HG02852 (cell line): ENCODE measurements at regions not wholly inside any gene's neighbourhood (a gene's known extent, or its start where the extent isn't known, plus 50 kb on each side); places are given as distances from the start of the nearest gene placed in this dataset.
"Not testable (repeated sequence)": the region's sequence is repeated elsewhere in the genome, so short reads cannot be mapped to it uniquely, and the experiment has no call there.

ENCODE experiments used
- ATAC-seq: cut with Tn5 transposase; IDR thresholded peaks from one replicate; pipeline ENCODE4 v1.9.1; 2021; ENCODE audit warnings: mild to moderate bottlenecking, moderate library complexity; ENCODE audit not compliant: unreplicated experiment

- no peak for ATAC-seq
Measured at GRCh38 chr2:140178234-140178633, 1398.0 kb upstream of the NXPH2 start.

DNA sequence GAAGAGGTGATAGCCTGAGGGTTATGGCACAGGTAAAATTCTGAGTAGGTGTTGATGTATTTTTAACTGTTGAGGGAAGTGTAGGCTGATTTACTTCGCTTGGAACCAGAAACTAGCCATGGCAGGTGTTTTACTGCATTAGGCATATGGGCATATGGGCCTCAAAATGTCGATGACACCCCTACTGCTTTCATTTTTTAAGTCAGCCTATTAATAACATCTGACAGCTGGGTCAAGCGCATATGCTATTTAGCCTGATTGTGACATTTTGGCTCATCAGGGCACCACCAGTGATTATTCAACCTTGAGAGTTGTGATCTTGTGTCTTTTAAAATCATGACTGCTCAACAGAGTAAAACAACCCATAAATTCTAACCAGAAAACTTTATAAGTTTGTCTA is 1396.9 kb upstream of the NXPH2 start:
- no peak for ATAC-seq

DNA sequence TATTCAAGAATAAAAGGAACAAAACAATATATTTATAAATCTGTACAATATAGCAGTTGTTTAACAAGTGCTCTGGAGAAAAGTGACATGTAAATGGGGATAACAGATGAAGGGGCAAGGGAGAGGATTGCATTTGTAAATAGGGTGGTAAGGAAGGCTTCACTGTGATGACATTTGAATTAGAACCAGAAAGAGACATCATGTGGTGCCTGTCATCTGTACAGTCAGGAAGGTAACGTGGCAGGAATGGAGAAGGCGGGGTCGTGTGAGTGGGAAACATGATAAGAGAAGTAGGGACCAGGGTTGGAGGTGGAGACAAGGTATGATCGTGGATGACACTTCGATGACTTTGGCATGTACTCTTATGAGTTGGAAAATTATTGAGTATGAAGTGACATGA is 1393.6 kb upstream of the NXPH2 start:
- no peak for ATAC-seq

DNA sequence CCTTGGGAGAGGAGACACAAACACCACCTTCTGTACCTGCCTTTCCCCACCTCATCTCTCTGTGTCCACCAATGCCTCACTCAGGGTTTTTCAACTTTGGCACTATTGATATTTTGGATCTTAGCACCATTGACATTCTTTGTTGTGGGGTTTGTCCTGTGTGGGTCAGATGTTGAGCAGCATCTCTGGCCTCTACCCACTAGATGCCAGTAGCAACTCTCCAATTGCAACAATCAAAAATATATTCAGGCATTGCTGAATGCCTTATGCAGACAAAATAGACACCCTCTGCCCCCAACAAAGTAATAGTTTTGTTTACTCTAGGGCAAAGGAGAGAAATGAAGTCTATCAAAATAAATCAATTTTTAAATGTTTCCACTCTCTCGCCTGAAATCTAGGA is 1384.3 kb upstream of the NXPH2 start:
- no peak for ATAC-seq

- ATAC-seq, result no peak
Measured at GRCh38 chr2:140158259-140158658, 1378.1 kb upstream of the NXPH2 start.

DNA sequence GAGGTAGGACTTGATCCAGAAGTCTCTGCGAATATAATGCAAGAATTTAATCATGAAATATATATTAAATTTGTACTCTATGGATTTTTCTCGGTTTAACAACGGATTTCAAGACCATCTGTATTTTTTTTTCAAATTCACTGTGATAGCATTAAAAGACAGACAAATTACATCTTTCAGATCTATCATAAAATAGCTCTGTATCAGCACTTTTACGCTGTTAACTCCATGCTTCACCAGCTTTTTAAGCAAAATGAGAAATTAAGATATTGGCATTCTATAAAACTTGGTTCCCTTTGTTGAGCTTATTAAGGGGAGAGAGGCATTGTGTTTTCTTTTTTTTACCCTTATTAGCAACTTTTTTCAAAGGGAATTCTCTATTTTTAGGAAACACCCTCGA is 1377.6 kb upstream of the NXPH2 start:
- no peak for ATAC-seq

DNA sequence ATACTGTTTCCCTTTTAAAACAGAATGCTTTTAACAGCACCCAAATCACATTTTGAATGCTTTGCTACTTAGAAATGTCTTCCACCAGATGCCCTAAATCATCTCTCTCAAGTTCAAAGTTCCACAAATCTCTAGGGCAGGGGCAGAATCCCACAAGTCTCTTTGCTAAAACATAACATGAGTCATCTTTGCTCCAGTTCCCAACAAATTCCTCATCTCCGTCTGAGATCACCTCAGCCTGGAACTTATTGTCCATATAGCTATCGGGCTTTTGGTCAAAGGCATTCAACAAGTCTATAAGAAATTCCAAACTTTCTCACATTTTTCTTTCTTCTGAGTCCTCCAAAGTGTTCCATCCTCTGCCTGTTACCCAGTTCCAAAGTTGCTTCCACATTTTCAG is 1374.5 kb upstream of the NXPH2 start:
- no peak for ATAC-seq

DNA sequence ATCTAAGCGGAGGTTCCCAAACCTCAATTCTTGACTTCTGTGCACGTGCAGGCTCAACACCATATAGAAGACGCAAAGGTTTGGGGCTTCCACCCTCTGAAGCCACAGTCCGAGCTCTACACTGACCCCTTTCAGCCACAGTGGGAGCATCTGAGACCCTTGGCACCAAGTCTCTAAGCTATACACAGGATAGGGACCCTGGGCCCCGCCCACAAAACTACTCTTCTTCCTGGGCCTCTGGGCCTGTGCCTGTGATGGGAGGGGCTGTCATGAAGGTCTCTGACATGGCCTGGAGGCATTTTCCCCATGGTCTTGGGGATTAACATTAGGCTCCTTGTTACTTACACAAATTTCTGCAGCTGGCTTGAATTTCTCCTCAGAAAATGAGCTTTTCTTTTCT is 1374.1 kb upstream of the NXPH2 start:
- no peak for ATAC-seq

GRCh38 chr2:140144611-140145010 is 1364.4 kb upstream of the NXPH2 start:
- ATAC-seq, result no peak

DNA sequence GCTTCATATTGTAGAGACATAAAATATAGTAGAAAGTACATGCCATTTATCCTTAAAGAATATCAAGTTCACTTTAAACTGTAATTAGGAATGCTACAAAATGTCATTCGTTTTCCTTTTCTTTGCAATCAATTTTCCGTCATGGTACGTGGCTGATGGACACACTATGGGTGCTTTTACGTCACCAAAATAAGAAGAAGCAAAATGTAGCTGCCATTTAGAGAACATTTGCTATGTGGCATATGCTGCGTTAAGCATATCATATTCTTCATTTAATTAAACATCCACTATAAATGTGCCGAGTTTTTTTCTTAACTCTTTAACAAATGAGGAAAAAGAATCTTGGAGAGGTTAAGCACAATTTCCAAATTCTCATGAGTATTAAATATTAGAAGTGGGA is 1358.5 kb upstream of the NXPH2 start:
- no peak for ATAC-seq

DNA sequence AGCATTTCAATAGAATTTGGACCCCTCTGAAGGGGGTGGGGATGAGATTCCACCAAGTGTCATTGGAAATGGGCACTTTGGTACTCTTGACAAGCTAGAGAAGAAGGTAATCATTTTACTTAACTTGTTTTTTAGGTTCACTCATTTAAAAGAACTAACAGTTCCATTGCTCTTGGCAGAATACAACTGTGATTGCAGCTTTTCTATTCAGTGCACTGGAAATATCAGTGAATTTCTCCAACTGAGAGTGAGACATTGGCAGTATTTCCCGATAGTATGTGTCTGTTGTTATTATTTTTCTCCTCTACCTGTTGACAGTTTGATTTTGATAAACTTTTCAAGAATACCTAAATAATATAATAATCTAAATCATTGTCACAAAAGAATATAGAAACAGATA is 1356.7 kb upstream of the NXPH2 start:
- no peak for ATAC-seq

- ATAC-seq, result no peak
Measured at GRCh38 chr2:140136366-140136765, 1356.2 kb upstream of the NXPH2 start.

- no peak for ATAC-seq
Measured at GRCh38 chr2:140128909-140129308, 1348.7 kb upstream of the NXPH2 start.

DNA sequence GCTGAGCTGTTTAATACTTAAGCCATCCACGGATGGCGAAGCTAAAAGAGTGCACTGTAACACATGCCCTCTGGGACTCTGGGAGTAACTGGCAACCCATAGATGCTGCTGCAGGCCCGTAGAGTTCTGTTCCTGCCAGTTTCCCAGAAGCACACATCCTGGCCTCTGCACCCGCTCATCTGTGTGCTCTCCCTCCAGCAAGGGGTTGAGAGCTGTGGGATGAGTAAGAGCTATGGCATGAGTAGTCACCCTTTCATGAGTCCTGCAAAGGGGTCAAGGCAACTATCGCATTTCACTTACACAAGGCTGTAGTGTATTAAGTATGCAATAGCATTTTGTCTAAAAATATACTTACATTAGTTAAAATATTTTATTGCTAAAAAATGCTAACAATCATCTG is 1341.8 kb upstream of the NXPH2 start:
- ATAC-seq, result no peak

DNA sequence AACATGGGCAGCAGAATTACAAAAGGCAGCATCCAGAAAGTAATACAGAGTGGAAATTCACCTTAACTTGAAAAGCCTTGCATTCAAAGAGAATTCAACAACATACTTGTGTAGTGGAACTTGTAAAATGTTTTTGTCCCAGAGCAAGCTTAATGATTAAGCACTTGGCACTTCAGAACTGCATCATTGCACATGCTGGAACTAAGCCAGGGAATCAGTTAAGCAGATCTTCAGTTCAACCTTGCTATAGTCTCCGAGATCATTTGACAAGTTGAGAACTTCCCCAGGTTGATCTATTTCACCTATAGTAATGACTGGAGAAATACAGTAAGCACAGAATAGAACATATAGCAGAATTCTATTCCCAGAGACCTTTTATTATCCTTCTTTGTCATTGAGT is 1337.2 kb upstream of the NXPH2 start:
- no peak for ATAC-seq

DNA sequence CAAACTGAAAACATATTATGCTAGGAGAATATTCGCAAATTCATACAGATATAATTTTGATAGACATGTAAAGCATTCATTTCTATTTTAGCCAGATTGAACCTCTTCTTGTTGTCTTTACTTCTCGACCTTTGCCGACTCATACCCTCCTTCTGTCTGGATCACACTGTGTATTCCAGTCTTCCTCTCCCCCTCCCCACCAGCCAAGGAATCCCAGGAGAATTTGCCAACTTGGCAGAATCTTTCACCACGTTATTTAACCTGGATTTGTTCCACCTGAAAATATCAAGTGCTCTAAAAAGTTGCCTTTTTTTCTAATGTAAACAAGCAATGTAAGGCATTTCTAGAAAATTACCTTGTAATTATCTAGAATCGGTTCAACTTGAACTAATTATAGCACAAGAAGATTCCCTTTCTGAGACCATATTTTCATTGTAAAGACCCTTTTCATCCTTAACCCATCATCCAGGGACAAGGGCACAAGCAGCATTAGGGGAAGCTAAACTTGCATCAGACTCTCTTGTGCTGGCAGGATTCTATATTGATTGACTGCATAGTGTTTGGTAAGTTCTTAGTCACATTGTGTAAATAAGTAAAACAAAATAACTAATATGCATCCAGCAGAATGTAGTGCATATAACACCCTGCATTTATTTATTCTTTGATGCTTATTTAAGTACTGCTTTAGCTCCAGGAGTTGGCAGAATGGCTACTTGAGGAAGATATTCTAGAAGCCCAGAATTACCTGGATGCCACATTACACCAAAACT is 1328.7 kb upstream of the NXPH2 start:
- no peak for ATAC-seq

DNA sequence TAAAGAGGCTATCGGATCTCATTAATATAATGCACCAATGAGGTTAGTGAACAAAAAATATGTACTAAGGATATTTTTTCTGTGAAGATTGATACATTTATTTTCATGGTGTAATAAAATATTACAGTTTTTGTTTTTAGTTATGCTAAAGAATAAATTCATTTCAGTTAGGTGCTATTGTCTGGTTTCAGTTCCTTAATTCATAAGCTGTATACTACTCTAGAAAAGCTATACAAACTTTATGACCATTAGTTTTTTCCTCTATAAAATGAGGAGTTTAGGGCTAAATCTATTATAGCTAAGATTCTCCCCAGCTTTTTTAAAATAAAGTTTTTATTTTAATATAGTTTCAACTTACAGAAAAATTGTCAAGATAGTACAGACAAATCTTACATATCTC is 1311.7 kb upstream of the NXPH2 start:
- no peak for ATAC-seq

- ATAC-seq, result no peak
Measured at GRCh38 chr2:140086964-140087363, 1306.8 kb upstream of the NXPH2 start.

DNA sequence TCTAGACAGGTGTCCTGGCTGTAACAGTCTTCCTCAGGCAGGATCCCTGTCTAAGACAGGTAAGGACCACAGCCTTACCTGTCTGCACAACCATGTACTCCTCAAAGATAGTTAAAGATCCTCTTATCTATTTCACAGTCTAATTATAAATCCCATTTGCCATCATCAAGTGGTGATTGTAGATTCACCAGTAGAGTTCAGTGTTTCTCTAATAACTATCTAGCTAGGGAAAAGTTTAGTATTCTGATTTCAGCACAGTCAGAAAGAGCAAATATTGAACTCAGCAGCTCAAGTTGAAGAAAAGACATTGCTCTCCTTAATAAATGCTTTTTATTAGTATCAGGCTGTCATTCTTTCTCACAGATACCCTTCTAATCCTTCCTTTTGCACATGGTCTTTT is 1305.5 kb upstream of the NXPH2 start:
- no peak for ATAC-seq

DNA sequence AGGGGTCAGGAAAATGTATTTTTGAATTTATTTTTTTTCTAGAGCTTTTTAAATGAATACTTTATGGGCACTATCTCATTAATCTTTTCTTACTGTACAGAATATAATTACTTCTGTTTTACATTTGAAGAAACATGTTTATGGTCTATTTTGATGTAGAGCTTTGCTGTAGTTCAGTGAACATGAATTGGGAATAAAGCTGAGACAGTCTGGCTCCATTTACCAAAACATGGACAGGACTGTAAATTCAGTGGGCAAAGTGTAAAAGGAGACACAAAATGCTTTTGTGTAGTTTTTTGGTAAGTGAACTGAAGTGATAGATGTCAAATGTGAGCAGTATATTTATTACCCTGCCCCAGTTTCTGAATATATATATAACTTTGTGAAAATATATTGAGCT is 1298.8 kb upstream of the NXPH2 start:
- ATAC-seq, result no peak

- no peak for ATAC-seq
Measured at GRCh38 chr2:140076164-140076563, 1296.0 kb upstream of the NXPH2 start.

- not testable (repeated sequence) for ATAC-seq
Measured at GRCh38 chr2:140073763-140074162, 1293.6 kb upstream of the NXPH2 start.

- ATAC-seq, result no peak
Measured at GRCh38 chr2:140067661-140068060, 1287.5 kb upstream of the NXPH2 start.
